Mesenchymal stem cell (in vitro differentiated cells and primary cell): ENCODE measurements at regions not wholly inside any gene's neighbourhood (a gene's known extent, or its start where the extent isn't known, plus 50 kb on each side); places are given as distances from the start of the nearest gene placed in this dataset.

Source experiments
- DNase-seq: peaks from one replicate; pipeline ENCODE4 v3.0.0-alpha.2; 2013
- H2AFZ ChIP-seq: one replicate; pipeline ENCODE4 v1.6.1; 2013; ENCODE audit warnings: low read depth, mild to moderate bottlenecking, control low read depth, inconsistent platforms, low read length, moderate library complexity
- H2AK5ac ChIP-seq: 2 replicates; pipeline ENCODE4 v1.6.1; 2013; ENCODE audit warnings: low read length, moderate library complexity, mild to moderate bottlenecking, inconsistent platforms; ENCODE audit not compliant: severe bottlenecking
- H2BK120ac ChIP-seq: one replicate; pipeline ENCODE4 v1.6.1; 2013; ENCODE audit warnings: low read depth, mild to moderate bottlenecking, inconsistent platforms, low read length, moderate library complexity
- H2BK12ac ChIP-seq, 2 experiments: one replicate each; pipeline ENCODE4 v1.6.1; 2013; ENCODE audit warnings: inconsistent platforms in 2 of 2, low read length in 2 of 2, mild to moderate bottlenecking in 2 of 2, moderate library complexity in 2 of 2, control low read depth in 1 of 2
- H2BK15ac ChIP-seq: one replicate; pipeline ENCODE4 v1.6.1; 2013; ENCODE audit warnings: mild to moderate bottlenecking, low read depth, inconsistent platforms; ENCODE audit not compliant: poor library complexity, severe bottlenecking
- H2BK5ac ChIP-seq: 2 replicates; pipeline ENCODE4 v1.6.1; 2013; ENCODE audit warnings: low read depth, mild to moderate bottlenecking, low read length, control low read depth, inconsistent platforms; ENCODE audit not compliant: poor library complexity, severe bottlenecking
- H3K14ac ChIP-seq, 2 experiments: one replicate each; pipeline ENCODE4 v1.6.1; 2013; ENCODE audit warnings: inconsistent platforms in 2 of 2, low read length in 2 of 2, control low read depth in 1 of 2, mild to moderate bottlenecking in 1 of 2, moderate library complexity in 1 of 2
- H3K18ac ChIP-seq, 2 experiments: one replicate each; pipeline ENCODE4 v1.6.1; 2013; ENCODE audit warnings: inconsistent platforms in 2 of 2, low read length in 2 of 2, control low read depth in 1 of 2, low read depth in 1 of 2, mild to moderate bottlenecking in 1 of 2
- H3K23ac ChIP-seq, 2 experiments: one replicate each; pipeline ENCODE4 v1.6.1; 2013; ENCODE audit warnings: inconsistent platforms in 2 of 2, low read length in 2 of 2, mild to moderate bottlenecking in 2 of 2, moderate library complexity in 2 of 2, control low read depth in 1 of 2
- H3K27ac ChIP-seq: 2 replicates; pipeline ENCODE4 v1.5.1; 2013; ENCODE audit warnings: mild to moderate bottlenecking, moderate library complexity, low read length, control low read depth, inconsistent platforms; ENCODE audit not compliant: poor library complexity, severe bottlenecking
- H3K27me3 ChIP-seq, 2 experiments: 2 replicates each; pipeline versions ENCODE4 v1.6.1 to v1.7.0; 2013; ENCODE audit warnings: low read length in 2 of 2, mild to moderate bottlenecking in 2 of 2, moderate library complexity in 2 of 2, control low read depth in 1 of 2, inconsistent platforms in 1 of 2; ENCODE audit not compliant: control insufficient read depth in 1 of 2, insufficient read depth in 1 of 2
- H3K36me3 ChIP-seq, 2 experiments: 2 replicates each; pipeline versions ENCODE4 v1.6.1 to v1.7.0; 2013; ENCODE audit warnings: low read length in 2 of 2, control low read depth in 1 of 2, inconsistent platforms in 1 of 2, low read depth in 1 of 2, mild to moderate bottlenecking in 1 of 2; ENCODE audit not compliant: insufficient read depth in 2 of 2, control insufficient read depth in 1 of 2
- H3K4ac ChIP-seq, 2 experiments: one replicate each; pipeline ENCODE4 v1.6.1; 2013; ENCODE audit warnings: inconsistent platforms in 2 of 2, low read length in 2 of 2, mild to moderate bottlenecking in 2 of 2, moderate library complexity in 2 of 2, control low read depth in 1 of 2, low read depth in 1 of 2
- H3K4me1 ChIP-seq: 2 replicates; pipeline ENCODE4 v1.6.1; 2013; ENCODE audit warnings: low read depth, low read length, control low read depth; ENCODE audit not compliant: control insufficient read depth, insufficient read depth
- H3K4me2 ChIP-seq: 2 replicates; pipeline ENCODE4 v1.6.1; 2013; ENCODE audit warnings: low read length, mild to moderate bottlenecking, inconsistent platforms; ENCODE audit not compliant: poor library complexity, severe bottlenecking
- H3K4me3 ChIP-seq, 2 experiments: 2 replicates each; pipeline versions ENCODE4 v1.5.1 to v1.7.0; 2013; ENCODE audit warnings: low read length in 2 of 2, mild to moderate bottlenecking in 2 of 2, control low read depth in 1 of 2, low read depth in 1 of 2; ENCODE audit not compliant: insufficient read depth in 1 of 2
- H3K79me1 ChIP-seq: replicated peaks from 2 replicates; pipeline ENCODE4 v1.6.1; 2013; ENCODE audit warnings: mild to moderate bottlenecking, control low read depth, low read length, inconsistent platforms; ENCODE audit not compliant: poor library complexity, severe bottlenecking
- H3K9ac ChIP-seq: 2 replicates; pipeline ENCODE4 v1.7.0; 2013; ENCODE audit warnings: mild to moderate bottlenecking, low read length, moderate library complexity
- H3K9me3 ChIP-seq: 2 replicates; pipeline ENCODE4 v1.7.0; 2013; ENCODE audit warnings: mild to moderate bottlenecking, low read length; ENCODE audit not compliant: control insufficient read depth
- H4K8ac ChIP-seq: one replicate; pipeline ENCODE4 v1.6.1; 2013; ENCODE audit warnings: inconsistent platforms, mild to moderate bottlenecking, low read length, moderate library complexity
- H4K91ac ChIP-seq: one replicate; pipeline ENCODE4 v1.6.1; 2013; ENCODE audit warnings: mild to moderate bottlenecking, low read length, inconsistent platforms
- WGBS: methylation state at CpG from one replicate; pipeline ENCODE4 v1.1.7; 2013; ENCODE audit warnings: mixed read lengths; 5-methylcytosine and 5-hydroxymethylcytosine counted together

- DNase-seq, result no peak
- no peak overlapping the region for H3K9ac ChIP-seq
- H3K23ac ChIP-seq, result no peak overlapping the region
- no peak overlapping the region for H4K8ac ChIP-seq
- no peak overlapping the region for H3K4ac ChIP-seq
- H3K79me1 ChIP-seq, result no peaks in the 10 kb centered on the region
- no peak overlapping the region for H3K14ac ChIP-seq
- H3K18ac ChIP-seq, result no peak overlapping the region
- no peak overlapping the region for H2BK120ac ChIP-seq
- H4K91ac ChIP-seq, result no peak overlapping the region
- H2BK5ac ChIP-seq, result no peak overlapping the region
- H2AFZ ChIP-seq, result no peak overlapping the region
- H3K27ac ChIP-seq, result no peak overlapping the region
- H3K36me3 ChIP-seq, result no peaks in the 10 kb centered on the region
- 75% methylated on average over 2 of the region's 3 CpGs for WGBS
- no peak overlapping the region for H3K4me3 ChIP-seq
- no peak overlapping the region for H2BK12ac ChIP-seq
- peaks cover 3% of the 10 kb centered on the region for H3K4me1 ChIP-seq
- no peaks in the 10 kb centered on the region for H3K27me3 ChIP-seq
- no peak overlapping the region for H3K4me2 ChIP-seq
- peaks cover 4% of the 10 kb centered on the region for H3K9me3 ChIP-seq
- H2AK5ac ChIP-seq, result no peak overlapping the region
- no peak overlapping the region for H2BK15ac ChIP-seq
Observed at GRCh38 chr4:42308247-42308646, 89.0 kb upstream of the SHISA3 start.

DNA sequence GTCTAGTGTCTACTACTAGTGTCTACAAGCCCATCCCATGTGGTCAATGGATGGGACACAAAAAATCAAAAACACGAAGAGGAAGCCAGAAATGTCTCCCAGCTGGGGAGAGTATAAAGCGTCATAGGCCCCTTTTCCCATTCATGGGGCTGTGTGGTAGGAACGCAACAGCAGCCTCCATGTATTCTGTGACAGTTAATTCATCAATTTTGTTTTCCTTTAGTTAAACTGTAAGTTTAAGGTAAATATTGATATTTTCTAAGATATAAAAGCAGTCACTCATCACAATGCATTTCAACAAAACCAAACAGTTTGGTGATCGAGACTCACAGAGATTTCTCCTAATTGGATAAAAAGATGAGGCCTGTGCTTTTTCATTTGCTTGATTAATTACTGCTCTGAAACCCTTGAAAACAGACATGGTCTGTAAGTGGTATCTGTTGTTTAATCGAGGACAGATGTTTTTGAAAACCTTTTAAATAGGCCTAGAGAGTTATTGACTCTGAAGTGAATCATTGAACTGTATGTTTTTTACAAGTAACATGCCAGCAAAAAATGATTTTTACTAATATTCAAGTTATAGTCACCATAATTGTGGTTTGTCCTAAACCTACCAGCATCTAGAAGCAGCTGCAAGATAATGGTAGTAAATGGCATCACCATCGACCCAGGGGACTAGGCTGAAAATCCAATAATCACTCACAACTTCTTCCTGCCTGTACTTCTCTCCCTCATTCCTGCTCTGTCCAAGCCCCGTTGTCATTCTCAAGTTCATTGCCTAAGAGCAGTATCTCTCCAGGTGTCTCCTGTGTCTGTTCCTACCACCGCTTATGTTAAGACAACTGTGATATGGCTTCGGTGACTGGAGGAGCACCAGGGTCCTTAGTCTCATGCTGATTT is 87.7 kb upstream of the SHISA3 start:
- Histone ChIP-seq H2AFZ (no peak overlapping the region), H3K4ac (no peak overlapping the region), H2BK120ac (no peak overlapping the region), H3K27me3 (no peaks in the 10 kb centered on the region), H3K27ac (no peak overlapping the region), H4K8ac (no peak overlapping the region), H2BK5ac (no peak overlapping the region), H2BK15ac (no peak overlapping the region), H2BK12ac (no peak overlapping the region), H3K9me3 (peaks cover 11% of the 10 kb centered on the region), H3K9ac (no peak overlapping the region), H3K36me3 (no peaks in the 10 kb centered on the region), H3K23ac (no peak overlapping the region), H3K18ac (no peak overlapping the region), H3K4me1 (peaks cover 3% of the 10 kb centered on the region), H3K4me2 (no peak overlapping the region), H4K91ac (no peak overlapping the region), H3K4me3 (no peak overlapping the region), H3K79me1 (no peaks in the 10 kb centered on the region), H3K14ac (no peak overlapping the region), H2AK5ac (no peak overlapping the region)
- DNase-seq, result no peak
- WGBS, result 70% methylated on average over 8 of the region's 9 CpGs

GRCh38 chr4:42310358-42310757 is 86.9 kb upstream of the SHISA3 start:
- no peak overlapping the region for H3K27ac ChIP-seq

DNA sequence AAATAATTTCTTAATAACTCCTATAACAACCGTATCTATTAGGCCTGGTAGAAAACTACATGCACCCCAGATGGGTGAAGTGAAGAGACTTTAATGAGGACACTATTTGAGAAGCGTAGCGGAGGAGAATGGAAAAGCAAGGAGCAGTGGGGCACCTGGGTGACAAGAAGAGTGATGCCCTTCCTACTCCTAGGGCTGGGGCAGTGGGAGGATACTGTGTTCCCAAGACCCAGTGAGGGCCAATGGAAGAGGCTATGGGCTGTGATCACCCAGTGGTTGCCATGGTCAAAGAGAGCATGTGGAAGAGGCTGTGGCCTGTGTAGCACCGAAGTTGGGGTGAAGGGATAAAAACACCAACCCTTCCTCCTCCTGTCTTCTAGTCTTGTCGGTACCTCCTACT is 86.5 kb upstream of the SHISA3 start:
- H3K14ac ChIP-seq, result no peak overlapping the region
- no peaks in the 10 kb centered on the region for H3K27me3 ChIP-seq
- H3K27ac ChIP-seq, result no peak overlapping the region
- no peak overlapping the region for H3K4me3 ChIP-seq
- H3K4me2 ChIP-seq, result no peak overlapping the region
- WGBS, result 97% methylated on average over 3 of the region's 5 CpGs
- H3K9me3 ChIP-seq, result peaks cover 11% of the 10 kb centered on the region
- H2AK5ac ChIP-seq, result no peak overlapping the region
- DNase-seq, result no peak
- no peak overlapping the region for H3K9ac ChIP-seq
- H3K4ac ChIP-seq, result no peak overlapping the region
- H2BK120ac ChIP-seq, result no peak overlapping the region
- no peak overlapping the region for H2AFZ ChIP-seq
- H2BK12ac ChIP-seq, result no peak overlapping the region
- peak overlapping the region; percentile 16 for H4K8ac ChIP-seq
- H3K23ac ChIP-seq, result no peak overlapping the region
- no peak overlapping the region for H2BK5ac ChIP-seq
- no peak overlapping the region for H3K18ac ChIP-seq
- no peaks in the 10 kb centered on the region for H3K36me3 ChIP-seq
- no peaks in the 10 kb centered on the region for H3K79me1 ChIP-seq
- H4K91ac ChIP-seq, result no peak overlapping the region
- peaks cover 3% of the 10 kb centered on the region for H3K4me1 ChIP-seq
- no peak overlapping the region for H2BK15ac ChIP-seq

More at GRCh38 chr4:42310358-42310757, 86.9 kb upstream of the SHISA3 start:
- H2AK5ac ChIP-seq, result no peak overlapping the region
- H2BK12ac ChIP-seq, result no peak overlapping the region
- H3K9ac ChIP-seq, result no peak overlapping the region
- WGBS, result 37% methylated on average over 4 of the region's 5 CpGs
- no peak overlapping the region for H3K18ac ChIP-seq
- H3K4ac ChIP-seq, result no peak overlapping the region
- DNase-seq, result no peak
- H3K4me1 ChIP-seq, result peaks cover 3% of the 10 kb centered on the region
- no peak overlapping the region for H4K91ac ChIP-seq
- H3K14ac ChIP-seq, result no peak overlapping the region
- H2BK120ac ChIP-seq, result no peak overlapping the region
- H3K4me2 ChIP-seq, result no peak overlapping the region
- H4K8ac ChIP-seq, result no peak overlapping the region
- no peak overlapping the region for H3K4me3 ChIP-seq
- no peak overlapping the region for H2AFZ ChIP-seq
- peaks cover 11% of the 10 kb centered on the region for H3K9me3 ChIP-seq
- H2BK5ac ChIP-seq, result no peak overlapping the region
- H3K79me1 ChIP-seq, result no peaks in the 10 kb centered on the region
- no peak overlapping the region for H2BK15ac ChIP-seq
- no peaks in the 10 kb centered on the region for H3K27me3 ChIP-seq
- no peaks in the 10 kb centered on the region for H3K36me3 ChIP-seq
- no peak overlapping the region for H3K23ac ChIP-seq
